ENCODE measurements at regions not wholly inside any gene's neighbourhood (a gene's known extent, or its start where the extent isn't known, plus 50 kb on each side); places are given as distances from the start of the nearest gene placed in this dataset.

- peaks cover 1% of the 10 kb centered on the region for H3K27me3 Mint-ChIP-seq
- no peak overlapping the region for H3K27ac Mint-ChIP-seq
- no peaks in the 10 kb centered on the region for H3K4me1 Mint-ChIP-seq
Observed at GRCh38 chr1:91078859-91079258, 57.0 kb upstream of the ZNF644 start.

GRCh38 chr1:91076834-91077233, 55.0 kb upstream of the ZNF644 start:
- Mint-ChIP-seq H3K4me3 (no peak overlapping the region), H3K9me3 (no peaks in the 10 kb centered on the region), H3K27me3 (peaks cover 1% of the 10 kb centered on the region), H3K27ac (no peak overlapping the region), H3K36me3 (no peaks in the 10 kb centered on the region), H3K4me1 (no peaks in the 10 kb centered on the region)

More at GRCh38 chr1:91078859-91079258, 57.0 kb upstream of the ZNF644 start:
- Mint-ChIP-seq H3K9me3 (no peaks in the 10 kb centered on the region), H3K36me3 (no peaks in the 10 kb centered on the region), H3K4me3 (no peak overlapping the region)

GRCh38 chr1:91075233-91076135, 53.6 kb upstream of the ZNF644 start:
- H3K36me3 Mint-ChIP-seq: no peaks in the 10 kb centered on the region
- H3K4me3 Mint-ChIP-seq: no peak overlapping the region
- H3K4me1 Mint-ChIP-seq: no peaks in the 10 kb centered on the region
- H3K9me3 Mint-ChIP-seq: no peaks in the 10 kb centered on the region
- H3K27ac Mint-ChIP-seq: no peak overlapping the region
- peaks cover 1% of the 10 kb centered on the region for H3K27me3 Mint-ChIP-seq

- H3K4me3 Mint-ChIP-seq: no peak overlapping the region
- peaks cover 1% of the 10 kb centered on the region for H3K27me3 Mint-ChIP-seq
- H3K9me3 Mint-ChIP-seq: no peaks in the 10 kb centered on the region
- no peaks in the 10 kb centered on the region for H3K4me1 Mint-ChIP-seq
- no peaks in the 10 kb centered on the region for H3K36me3 Mint-ChIP-seq
- no peak overlapping the region for H3K27ac Mint-ChIP-seq
Observed at GRCh38 chr1:91073299-91073698, 51.5 kb upstream of the ZNF644 start.

GRCh38 chr1:91071838-91072237, 50.0 kb upstream of the ZNF644 start:
- H3K27me3 Mint-ChIP-seq: peaks cover under 1% of the 10 kb centered on the region
- no peak overlapping the region for H3K4me3 Mint-ChIP-seq
- no peaks in the 10 kb centered on the region for H3K9me3 Mint-ChIP-seq
- H3K36me3 Mint-ChIP-seq: no peaks in the 10 kb centered on the region
- no peak overlapping the region for H3K27ac Mint-ChIP-seq
- H3K4me1 Mint-ChIP-seq: no peaks in the 10 kb centered on the region

Data from activated naive CD4-positive, alpha-beta T cell treated with anti-CD3 and anti-CD28 coated beads, Interleukin-2, amount 50 U/mL, for 24 hours (primary cell).